ENCODE measurements at regions not wholly inside any gene's neighbourhood (a gene's known extent, or its start where the extent isn't known, plus 50 kb on each side); places are given as distances from the start of the nearest gene placed in this dataset.
A peak's percentile ranks its signal among the peaks of the same experiment; 100 is the strongest.

- Histone ChIP-seq H3K79me2 (ENCODE audit: insufficient read depth) (no peaks in the 10 kb centered on the region), H3K9me2 (no peaks in the 10 kb centered on the region), H3K4me3 (ENCODE audit: low read depth in 2 of 2, low read length in 1 of 2) (no peak overlapping the region), H3K4me1 (ENCODE audit: control insufficient read depth in 1 of 2, insufficient read depth in 2 of 2, low read depth in 1 of 2, low read length in 1 of 2) (peaks cover 0 to 20% of the 10 kb centered on the region in 2 experiments; a peak in 1 of 4 replicates), H3F3A (replicated peaks; ENCODE audit: insufficient read depth) (no peaks in the 10 kb centered on the region), H3K27me3 (ENCODE audit: insufficient read depth) (no peaks in the 10 kb centered on the region), H4K20me1 (ENCODE audit: insufficient read depth) (no peaks in the 10 kb centered on the region), H3K27ac (ENCODE audit: low read depth in 2 of 2, low read length in 1 of 2) (no peak overlapping the region), H3K9me3 (no peaks in the 10 kb centered on the region), H3K4me2 (no peak overlapping the region), H3K9ac (no peak overlapping the region), H2AFZ (ENCODE audit: low read depth) (no peak overlapping the region), H3K36me3 (replicated peaks in 1 of 2; ENCODE audit: control insufficient read depth in 1 of 2, insufficient read depth in 2 of 2, low read length in 1 of 2) (no peaks in the 10 kb centered on the region)
- ChIA-PET CTCF (interaction anchor here (0.9 kb wide), 1 partner anchor 17 kb away, joined by 3 read pairs; no protein-coding TSS in a partner anchor), POLR2A (no interaction called here)
- 60% methylated on average over 4 of the region's 4 CpGs for WGBS (ENCODE audit: low lambda C conversion rate)
- no peak for DNase-seq
- TF ChIP-seq GATA2 (CRISPR knock-in tag; IDR thresholded peaks at IDR 0.05) (no peak), RXRA (IDR thresholded peaks at IDR 0.05; ENCODE audit: borderline replicate concordance, low read depth) (no peak), FOXM1 (IDR thresholded peaks at IDR 0.05; ENCODE audit: low read depth) (no peak), TEAD4 (IDR thresholded peaks at IDR 0.05; ENCODE audit: borderline replicate concordance, insufficient read depth) (0 out of 2 replicates have a peak, but pooled peaks have one; percentile 44), NRF1 (IDR thresholded peaks at IDR 0.05; ENCODE audit: low read depth, low read length) (no peak)
These were observed 216.3 kb downstream of the FAT3 start for GRCh38 chr11:92440701-92441442.

GRCh38 chr11:92441443-92441726 lies 216.8 kb downstream of the FAT3 start:
- Histone ChIP-seq H3K9me2 (no peaks in the 10 kb centered on the region), H3K4me3 (ENCODE audit: low read depth in 2 of 2, low read length in 1 of 2) (no peak overlapping the region), H3K9me3 (no peaks in the 10 kb centered on the region), H3K27ac (ENCODE audit: low read depth in 2 of 2, low read length in 1 of 2) (no peak overlapping the region), H3K79me2 (ENCODE audit: insufficient read depth) (no peaks in the 10 kb centered on the region), H2AFZ (ENCODE audit: low read depth) (no peak overlapping the region), H3K36me3 (replicated peaks in 1 of 2; ENCODE audit: control insufficient read depth in 1 of 2, insufficient read depth in 2 of 2, low read length in 1 of 2) (no peaks in the 10 kb centered on the region), H3F3A (replicated peaks; ENCODE audit: insufficient read depth) (no peaks in the 10 kb centered on the region), H3K4me2 (no peak overlapping the region), H3K4me1 (ENCODE audit: control insufficient read depth in 1 of 2, insufficient read depth in 2 of 2, low read depth in 1 of 2, low read length in 1 of 2) (peaks cover 0 to 20% of the 10 kb centered on the region in 2 experiments; a peak in 2 of 4 replicates), H4K20me1 (ENCODE audit: insufficient read depth) (no peaks in the 10 kb centered on the region), H3K9ac (no peak overlapping the region), H3K27me3 (ENCODE audit: insufficient read depth) (no peaks in the 10 kb centered on the region)
- TF ChIP-seq GATA2 (CRISPR knock-in tag; IDR thresholded peaks at IDR 0.05), result no peak
- TF ChIP-seq SMC3 (IDR thresholded peaks at IDR 0.05; ENCODE audit: low read depth, low read length), result no peak
- TF ChIP-seq, protein P1, sequence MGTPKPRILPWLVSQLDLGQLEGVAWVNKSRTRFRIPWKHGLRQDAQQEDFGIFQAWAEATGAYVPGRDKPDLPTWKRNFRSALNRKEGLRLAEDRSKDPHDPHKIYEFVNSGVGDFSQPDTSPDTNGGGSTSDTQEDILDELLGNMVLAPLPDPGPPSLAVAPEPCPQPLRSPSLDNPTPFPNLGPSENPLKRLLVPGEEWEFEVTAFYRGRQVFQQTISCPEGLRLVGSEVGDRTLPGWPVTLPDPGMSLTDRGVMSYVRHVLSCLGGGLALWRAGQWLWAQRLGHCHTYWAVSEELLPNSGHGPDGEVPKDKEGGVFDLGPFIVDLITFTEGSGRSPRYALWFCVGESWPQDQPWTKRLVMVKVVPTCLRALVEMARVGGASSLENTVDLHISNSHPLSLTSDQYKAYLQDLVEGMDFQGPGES (IDR thresholded peaks at IDR 0.05; ENCODE audit: low read depth, low read length), result no peak
- no peak for TF ChIP-seq EZH2phosphoT487 (IDR thresholded peaks at IDR 0.05; ENCODE audit: borderline replicate concordance, low read depth)
- no peak for TF ChIP-seq MAX (IDR thresholded peaks at IDR 0.05; ENCODE audit: low read depth)
- no peak for TF ChIP-seq GABPA (IDR thresholded peaks at IDR 0.05; ENCODE audit: low read depth)
- no peak for TF ChIP-seq TAF1 (IDR thresholded peaks at IDR 0.05; ENCODE audit: borderline replicate concordance, low read depth, low read length)
- TF ChIP-seq YY1 (IDR thresholded peaks at IDR 0.05; ENCODE audit: low read depth), result no peak
- POLR2A ChIA-PET, result no interaction called here
- no peak for DNase-seq
- CTCF ChIA-PET, result interaction anchor here (0.9 kb wide), 1 partner anchor 16 kb away, joined by 3 read pairs; no protein-coding TSS in a partner anchor
- 94% methylated on average over 4 of the region's 4 CpGs for WGBS (ENCODE audit: low lambda C conversion rate)

All from SK-N-SH (cell line).